Neural cell (in vitro differentiated cells): ENCODE measurements at regions not wholly inside any gene's neighbourhood (a gene's known extent, or its start where the extent isn't known, plus 50 kb on each side); places are given as distances from the start of the nearest gene placed in this dataset.

Experiments
- CTCF ChIP-seq: fragments of 450-650 bp; IDR thresholded peaks from 2 replicates; pipeline ENCODE4 v1.5.1; 2014; ENCODE audit warnings: antibody characterized with exemption, mild to moderate bottlenecking, moderate library complexity; ENCODE audit not compliant: poor library complexity, severe bottlenecking
- EZH2 ChIP-seq: fragments of 200-600, 300-800 bp; shearing (Covaris generic), sonication (generic); IDR thresholded peaks from 2 replicates; pipeline ENCODE4 v1.6.1; 2014; ENCODE audit warnings: antibody characterized with exemption, low read length, borderline replicate concordance, mild to moderate bottlenecking; ENCODE audit not compliant: insufficient read depth, poor library complexity, severe bottlenecking
- MXI1 ChIP-seq: fragments of 450-650 bp; conservative IDR thresholded peaks from 2 replicates; pipeline ENCODE4 v1.6.1; 2014; ENCODE audit warnings: antibody characterized with exemption, mild to moderate bottlenecking; ENCODE audit not compliant: poor library complexity, severe bottlenecking
- POLR2AphosphoS5 ChIP-seq: IDR thresholded peaks from 2 replicates; pipeline ENCODE4 v1.6.1; 2012
- RAD21 ChIP-seq: fragments of 450-650 bp; conservative IDR thresholded peaks from 2 replicates; pipeline ENCODE4 v1.6.1; 2014; ENCODE audit warnings: antibody characterized with exemption, mild to moderate bottlenecking, moderate library complexity

GRCh38 chr7:113026941-113027340 lies 59.7 kb downstream of the GPR85 start:
- no peak for TF ChIP-seq EZH2
- no peak for TF ChIP-seq POLR2AphosphoS5
- TF ChIP-seq CTCF, result no peak
- TF ChIP-seq RAD21, result no peak
- no peak for TF ChIP-seq MXI1
